ENCODE measurements at regions not wholly inside any gene's neighbourhood (a gene's known extent, or its start where the extent isn't known, plus 50 kb on each side); places are given as distances from the start of the nearest gene placed in this dataset.

DNA sequence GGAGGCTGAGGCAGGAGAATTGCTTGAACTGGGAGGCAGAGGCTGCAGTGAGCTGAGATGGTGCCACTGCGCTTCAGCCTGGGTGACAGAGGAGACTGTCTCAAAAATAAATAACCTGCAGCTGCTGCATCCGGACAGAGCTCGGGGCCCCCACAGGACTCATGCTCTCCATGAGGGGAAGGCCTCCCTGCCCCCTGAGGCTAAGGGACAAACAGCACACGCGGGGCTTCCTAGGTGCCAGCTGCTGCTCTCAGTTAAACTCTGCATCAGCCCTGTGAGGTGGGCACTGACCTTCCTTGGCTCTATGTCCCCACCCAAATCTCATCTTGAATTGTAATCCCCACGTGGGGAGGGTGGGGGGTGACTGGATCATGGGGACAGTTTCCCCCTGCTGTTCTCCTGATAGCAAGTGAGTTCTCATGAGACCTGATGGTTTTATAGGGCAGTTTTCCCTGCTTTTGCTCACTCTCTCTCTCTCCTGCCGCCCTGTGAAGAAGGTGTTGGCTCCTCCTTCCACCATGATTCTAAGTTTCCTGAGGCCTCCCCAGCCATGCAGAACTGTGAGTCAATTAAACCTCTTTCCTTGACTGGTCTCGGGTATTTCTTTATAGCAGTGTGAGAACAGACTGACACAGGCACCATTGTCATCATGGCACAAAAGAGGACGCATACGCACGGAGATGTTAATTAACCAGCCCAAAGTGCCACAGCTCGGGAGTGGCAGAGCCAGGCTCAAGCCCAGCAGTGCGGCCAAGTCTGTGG, 49.9 kb upstream of the TAF1B start:
- Histone ChIP-seq H3K36me3 (ENCODE audit: insufficient read depth in 1 of 2, low read depth in 1 of 2) (no peaks in the 10 kb centered on the region), H3K9me3 (no peaks in the 10 kb centered on the region), H3K27ac (no peak overlapping the region), H3K4me3 (no peak overlapping the region), H3K4me1 (no peaks in the 10 kb centered on the region), H3K27me3 (ENCODE audit: insufficient read depth in 3 of 3, low read length in 2 of 3) (no peaks in the 10 kb centered on the region)
- WGBS, 3 donors: 71 to 73% (median 72%) methylated on average over 13 of the region's 13 CpGs
- ATAC-seq (no peak), DNase-seq (no peak)
- intact Hi-C loops (cut with DNase I): no loop called here
- TF ChIP-seq, protein P1, sequence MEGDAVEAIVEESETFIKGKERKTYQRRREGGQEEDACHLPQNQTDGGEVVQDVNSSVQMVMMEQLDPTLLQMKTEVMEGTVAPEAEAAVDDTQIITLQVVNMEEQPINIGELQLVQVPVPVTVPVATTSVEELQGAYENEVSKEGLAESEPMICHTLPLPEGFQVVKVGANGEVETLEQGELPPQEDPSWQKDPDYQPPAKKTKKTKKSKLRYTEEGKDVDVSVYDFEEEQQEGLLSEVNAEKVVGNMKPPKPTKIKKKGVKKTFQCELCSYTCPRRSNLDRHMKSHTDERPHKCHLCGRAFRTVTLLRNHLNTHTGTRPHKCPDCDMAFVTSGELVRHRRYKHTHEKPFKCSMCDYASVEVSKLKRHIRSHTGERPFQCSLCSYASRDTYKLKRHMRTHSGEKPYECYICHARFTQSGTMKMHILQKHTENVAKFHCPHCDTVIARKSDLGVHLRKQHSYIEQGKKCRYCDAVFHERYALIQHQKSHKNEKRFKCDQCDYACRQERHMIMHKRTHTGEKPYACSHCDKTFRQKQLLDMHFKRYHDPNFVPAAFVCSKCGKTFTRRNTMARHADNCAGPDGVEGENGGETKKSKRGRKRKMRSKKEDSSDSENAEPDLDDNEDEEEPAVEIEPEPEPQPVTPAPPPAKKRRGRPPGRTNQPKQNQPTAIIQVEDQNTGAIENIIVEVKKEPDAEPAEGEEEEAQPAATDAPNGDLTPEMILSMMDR (IDR thresholded peaks at IDR 0.05): no peak
